HG02798 (cell line): ENCODE measurements at regions not wholly inside any gene's neighbourhood (a gene's known extent, or its start where the extent isn't known, plus 50 kb on each side); places are given as distances from the start of the nearest gene placed in this dataset.
"Not testable (repeated sequence)": the region's sequence is repeated elsewhere in the genome, so short reads cannot be mapped to it uniquely, and the experiment has no call there.

Source experiments
- ATAC-seq: cut with Tn5 transposase; IDR thresholded peaks from one replicate; pipeline ENCODE4 v1.9.1; 2021; ENCODE audit warnings: mild to moderate bottlenecking; ENCODE audit not compliant: unreplicated experiment, poor library complexity

- ATAC-seq: not testable (repeated sequence)
These were observed 533.2 kb downstream of the TP53TG3F start for GRCh38 chr16:33992513-33993177.

- not testable (repeated sequence) for ATAC-seq
These were observed 534.8 kb downstream of the TP53TG3F start for GRCh38 chr16:33994207-33994606.

GRCh38 chr16:33995821-33996372, 536.5 kb downstream of the TP53TG3F start:
- ATAC-seq: not testable (repeated sequence)

GRCh38 chr16:34001184-34001583, 541.8 kb downstream of the TP53TG3F start:
- not testable (repeated sequence) for ATAC-seq

GRCh38 chr16:34001961-34002360, 542.5 kb downstream of the TP53TG3F start:
- ATAC-seq: not testable (repeated sequence)

- not testable (repeated sequence) for ATAC-seq
These were observed 555.7 kb downstream of the TP53TG3F start for GRCh38 chr16:34014841-34015820.

GRCh38 chr16:34018277-34018676, 558.9 kb downstream of the TP53TG3F start:
- not testable (repeated sequence) for ATAC-seq

GRCh38 chr16:34050787-34051320, 591.4 kb downstream of the TP53TG3F start:
- no peak for ATAC-seq

GRCh38 chr16:34054137-34054536, 594.7 kb downstream of the TP53TG3F start:
- no peak for ATAC-seq

- no peak for ATAC-seq
These were observed 595.6 kb downstream of the TP53TG3F start for GRCh38 chr16:34054969-34055368.

GRCh38 chr16:34062620-34063253, 603.3 kb downstream of the TP53TG3F start:
- ATAC-seq: peak; percentile 48

- not testable (repeated sequence) for ATAC-seq
These were observed 604.2 kb downstream of the TP53TG3F start for GRCh38 chr16:34063498-34064157.

- ATAC-seq: not testable (repeated sequence)
These were observed 605.2 kb downstream of the TP53TG3F start for GRCh38 chr16:34064602-34065001.

GRCh38 chr16:34069731-34070130, 610.3 kb downstream of the TP53TG3F start:
- not testable (repeated sequence) for ATAC-seq

GRCh38 chr16:34078691-34079090, 619.3 kb downstream of the TP53TG3F start:
- no peak for ATAC-seq

GRCh38 chr16:34085038-34085437, 625.6 kb downstream of the TP53TG3F start:
- not testable (repeated sequence) for ATAC-seq

GRCh38 chr16:34095006-34095405, 635.6 kb downstream of the TP53TG3F start:
- ATAC-seq: not testable (repeated sequence)

- not testable (repeated sequence) for ATAC-seq
These were observed 637.5 kb downstream of the TP53TG3F start for GRCh38 chr16:34096911-34097310.

- not testable (repeated sequence) for ATAC-seq
These were observed 637.9 kb downstream of the TP53TG3F start for GRCh38 chr16:34097326-34097725.
